ENCODE measurements at regions not wholly inside any gene's neighbourhood (a gene's known extent, or its start where the extent isn't known, plus 50 kb on each side); places are given as distances from the start of the nearest gene placed in this dataset.

DNA sequence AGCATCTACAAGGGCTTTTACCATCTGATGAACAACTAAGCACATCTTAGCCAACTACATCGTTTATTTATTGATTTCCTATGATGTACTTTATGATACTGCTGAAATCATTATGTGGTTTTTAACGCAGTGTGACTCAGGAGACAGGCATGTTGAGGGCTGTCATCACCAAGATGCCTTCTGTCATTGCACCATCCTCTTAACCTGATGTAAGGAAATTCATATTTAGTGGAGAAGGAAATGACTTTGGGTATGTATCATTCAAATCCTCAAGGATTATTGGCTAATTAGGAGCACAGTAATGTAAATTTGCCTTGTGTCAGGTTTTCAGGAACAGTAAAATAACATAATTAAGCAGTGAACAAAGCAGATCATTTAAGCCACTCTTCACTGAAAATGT, 138.5 kb upstream of the MGMT start:
- no peaks in the 10 kb centered on the region for H3K9me3 ChIP-seq (ENCODE audit: control insufficient read depth in 4 of 4, low read length in 3 of 4)
- H3K9ac ChIP-seq (ENCODE audit: low read depth in 1 of 2, low read length in 2 of 2), result no peak overlapping the region
- no peak overlapping the region for H3K4me3 ChIP-seq (ENCODE audit: low read depth in 1 of 3, low read length in 3 of 3)
- no peaks in the 10 kb centered on the region for H3K4me1 ChIP-seq (ENCODE audit: control insufficient read depth in 4 of 4, insufficient read depth in 4 of 4, low read length in 3 of 4)
- H3K27me3 ChIP-seq (ENCODE audit: control insufficient read depth in 4 of 4, insufficient read depth in 4 of 4, low read length in 3 of 4), result peaks cover 0 to 3% (median 0%) of the 10 kb centered on the region in 4 donors
- DNase-seq (ENCODE audit: low spot score), result no peak
- no peaks in the 10 kb centered on the region for H3K36me3 ChIP-seq (ENCODE audit: control insufficient read depth in 4 of 4, insufficient read depth in 3 of 4, low read depth in 1 of 4, low read length in 3 of 4)
- WGBS, result 77% methylated on average over 2 of the region's 2 CpGs
- TF ChIP-seq, protein P1, sequence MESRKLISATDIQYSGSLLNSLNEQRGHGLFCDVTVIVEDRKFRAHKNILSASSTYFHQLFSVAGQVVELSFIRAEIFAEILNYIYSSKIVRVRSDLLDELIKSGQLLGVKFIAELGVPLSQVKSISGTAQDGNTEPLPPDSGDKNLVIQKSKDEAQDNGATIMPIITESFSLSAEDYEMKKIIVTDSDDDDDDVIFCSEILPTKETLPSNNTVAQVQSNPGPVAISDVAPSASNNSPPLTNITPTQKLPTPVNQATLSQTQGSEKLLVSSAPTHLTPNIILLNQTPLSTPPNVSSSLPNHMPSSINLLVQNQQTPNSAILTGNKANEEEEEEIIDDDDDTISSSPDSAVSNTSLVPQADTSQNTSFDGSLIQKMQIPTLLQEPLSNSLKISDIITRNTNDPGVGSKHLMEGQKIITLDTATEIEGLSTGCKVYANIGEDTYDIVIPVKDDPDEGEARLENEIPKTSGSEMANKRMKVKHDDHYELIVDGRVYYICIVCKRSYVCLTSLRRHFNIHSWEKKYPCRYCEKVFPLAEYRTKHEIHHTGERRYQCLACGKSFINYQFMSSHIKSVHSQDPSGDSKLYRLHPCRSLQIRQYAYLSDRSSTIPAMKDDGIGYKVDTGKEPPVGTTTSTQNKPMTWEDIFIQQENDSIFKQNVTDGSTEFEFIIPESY (IDR thresholded peaks at IDR 0.05), result no peak
- TF ChIP-seq HNF4G (IDR thresholded peaks at IDR 0.05), result no peak
- H3K27ac ChIP-seq (ENCODE audit: low read depth in 1 of 2, low read length in 2 of 2), result no peak overlapping the region

DNA sequence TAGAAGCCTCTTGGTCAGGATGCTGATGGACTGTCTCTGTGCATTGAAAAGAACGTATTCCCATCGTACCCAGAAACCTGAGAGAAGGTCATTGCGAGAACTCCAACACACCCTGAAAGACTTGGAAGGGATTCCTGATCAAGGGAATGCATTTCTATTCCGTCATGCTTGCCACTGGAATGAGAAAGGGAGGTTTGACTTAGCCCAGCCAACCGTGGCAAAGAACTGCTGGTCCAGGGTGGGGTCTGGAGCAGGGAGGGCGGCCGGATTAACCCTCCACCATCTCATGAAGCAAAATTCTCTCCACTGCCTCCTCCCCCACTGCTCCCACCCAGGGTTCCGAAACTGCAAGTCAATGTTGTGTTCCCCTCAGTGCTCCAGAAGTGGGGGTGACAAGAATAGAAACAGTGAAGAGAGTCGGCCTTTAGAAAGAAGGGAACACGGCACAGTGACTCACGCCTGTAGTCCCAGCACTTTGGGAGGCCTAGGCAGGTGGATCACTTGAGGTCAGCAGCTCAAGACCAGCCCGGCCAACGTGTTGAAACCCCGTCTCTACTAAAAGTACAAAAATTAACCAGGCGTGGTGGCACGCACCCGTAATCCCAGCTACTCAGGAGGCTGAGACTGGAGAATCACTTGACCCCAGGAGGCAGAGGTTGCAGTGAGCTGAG, 137.5 kb upstream of the MGMT start:
- Histone ChIP-seq H3K36me3 (ENCODE audit: control insufficient read depth in 4 of 4, insufficient read depth in 3 of 4, low read depth in 1 of 4, low read length in 3 of 4) (no peaks in the 10 kb centered on the region), H3K9ac (ENCODE audit: low read depth in 1 of 2, low read length in 2 of 2) (no peak overlapping the region), H3K27ac (ENCODE audit: low read depth in 1 of 2, low read length in 2 of 2) (no peak overlapping the region), H3K27me3 (ENCODE audit: control insufficient read depth in 4 of 4, insufficient read depth in 4 of 4, low read length in 3 of 4) (peaks cover 0 to 3% (median 0%) of the 10 kb centered on the region in 4 donors), H3K4me1 (ENCODE audit: control insufficient read depth in 4 of 4, insufficient read depth in 4 of 4, low read length in 3 of 4) (no peaks in the 10 kb centered on the region), H3K4me3 (ENCODE audit: low read depth in 1 of 3, low read length in 3 of 3) (no peak overlapping the region), H3K9me3 (ENCODE audit: control insufficient read depth in 4 of 4, low read length in 3 of 4) (no peaks in the 10 kb centered on the region)
- 91% methylated on average over 17 of the region's 17 CpGs for WGBS
- DNase-seq (ENCODE audit: low spot score), result no peak
- no peak for TF ChIP-seq NR2F2 (IDR thresholded peaks at IDR 0.05)
- TF ChIP-seq FOXA2 (IDR thresholded peaks at IDR 0.05), result no peak
- no peak for TF ChIP-seq RAD21 (IDR thresholded peaks at IDR 0.05)
- TF ChIP-seq, protein P1 (IDR thresholded peaks at IDR 0.05), result no peak
- no peak for TF ChIP-seq EGR1 (IDR thresholded peaks at IDR 0.05; ENCODE audit: low read depth in 2 of 2)
- TF ChIP-seq, protein P2, sequence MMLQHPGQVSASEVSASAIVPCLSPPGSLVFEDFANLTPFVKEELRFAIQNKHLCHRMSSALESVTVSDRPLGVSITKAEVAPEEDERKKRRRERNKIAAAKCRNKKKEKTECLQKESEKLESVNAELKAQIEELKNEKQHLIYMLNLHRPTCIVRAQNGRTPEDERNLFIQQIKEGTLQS (IDR thresholded peaks at IDR 0.05), result no peak
- TF ChIP-seq, protein P3, sequence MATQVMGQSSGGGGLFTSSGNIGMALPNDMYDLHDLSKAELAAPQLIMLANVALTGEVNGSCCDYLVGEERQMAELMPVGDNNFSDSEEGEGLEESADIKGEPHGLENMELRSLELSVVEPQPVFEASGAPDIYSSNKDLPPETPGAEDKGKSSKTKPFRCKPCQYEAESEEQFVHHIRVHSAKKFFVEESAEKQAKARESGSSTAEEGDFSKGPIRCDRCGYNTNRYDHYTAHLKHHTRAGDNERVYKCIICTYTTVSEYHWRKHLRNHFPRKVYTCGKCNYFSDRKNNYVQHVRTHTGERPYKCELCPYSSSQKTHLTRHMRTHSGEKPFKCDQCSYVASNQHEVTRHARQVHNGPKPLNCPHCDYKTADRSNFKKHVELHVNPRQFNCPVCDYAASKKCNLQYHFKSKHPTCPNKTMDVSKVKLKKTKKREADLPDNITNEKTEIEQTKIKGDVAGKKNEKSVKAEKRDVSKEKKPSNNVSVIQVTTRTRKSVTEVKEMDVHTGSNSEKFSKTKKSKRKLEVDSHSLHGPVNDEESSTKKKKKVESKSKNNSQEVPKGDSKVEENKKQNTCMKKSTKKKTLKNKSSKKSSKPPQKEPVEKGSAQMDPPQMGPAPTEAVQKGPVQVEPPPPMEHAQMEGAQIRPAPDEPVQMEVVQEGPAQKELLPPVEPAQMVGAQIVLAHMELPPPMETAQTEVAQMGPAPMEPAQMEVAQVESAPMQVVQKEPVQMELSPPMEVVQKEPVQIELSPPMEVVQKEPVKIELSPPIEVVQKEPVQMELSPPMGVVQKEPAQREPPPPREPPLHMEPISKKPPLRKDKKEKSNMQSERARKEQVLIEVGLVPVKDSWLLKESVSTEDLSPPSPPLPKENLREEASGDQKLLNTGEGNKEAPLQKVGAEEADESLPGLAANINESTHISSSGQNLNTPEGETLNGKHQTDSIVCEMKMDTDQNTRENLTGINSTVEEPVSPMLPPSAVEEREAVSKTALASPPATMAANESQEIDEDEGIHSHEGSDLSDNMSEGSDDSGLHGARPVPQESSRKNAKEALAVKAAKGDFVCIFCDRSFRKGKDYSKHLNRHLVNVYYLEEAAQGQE (IDR thresholded peaks at IDR 0.05), result no peak
- TF ChIP-seq TAF1 (conservative IDR thresholded peaks at IDR 0.05), result no peak
- TF ChIP-seq YY1 (IDR thresholded peaks at IDR 0.05), result no peak

All from liver (tissue), 7 donors.